Astrocyte (in vitro differentiated cells and primary cell): ENCODE measurements at regions not wholly inside any gene's neighbourhood (a gene's known extent, or its start where the extent isn't known, plus 50 kb on each side); places are given as distances from the start of the nearest gene placed in this dataset.

Experiments used
- DNase-seq: peaks from one replicate; pipeline ENCODE4 v3.0.0-alpha.2; 2010; ENCODE audit warnings: low read depth
- FAIRE-seq: peaks from 2 replicates; lab custom pipeline; 2011; peaks lifted over from hg19 to GRCh38; lab: Jason Lieb, UNC
- H2AFZ ChIP-seq: 2 replicates; pipeline ENCODE4 v1.6.0; 2012; ENCODE audit warnings: low read depth, low read length, inconsistent platforms
- H3K27ac ChIP-seq: 2 replicates; pipeline ENCODE4 v1.5.1; 2011; ENCODE audit warnings: low read depth, low read length, inconsistent platforms
- H3K27me3 ChIP-seq: 2 replicates; pipeline ENCODE4 v1.6.0; 2011; ENCODE audit warnings: low read length, inconsistent platforms; ENCODE audit not compliant: insufficient read depth
- H3K36me3 ChIP-seq: 2 replicates; pipeline ENCODE4 v1.5.1; 2011; ENCODE audit warnings: low read length, inconsistent platforms; ENCODE audit not compliant: insufficient read depth
- H3K4me1 ChIP-seq: 2 replicates; pipeline ENCODE4 v1.5.1; 2011; ENCODE audit warnings: low read length, inconsistent platforms; ENCODE audit not compliant: insufficient read depth
- H3K4me2 ChIP-seq: 2 replicates; pipeline ENCODE4 v1.6.0; 2012; ENCODE audit warnings: low read length, inconsistent platforms
- H3K4me3 ChIP-seq: 2 replicates; pipeline ENCODE4 v1.5.1; 2011; ENCODE audit warnings: low read depth, mild to moderate bottlenecking, low read length, inconsistent platforms; ENCODE audit not compliant: insufficient read depth
- H3K79me2 ChIP-seq: 2 replicates; pipeline ENCODE4 v1.6.0; 2012; ENCODE audit warnings: mild to moderate bottlenecking, low read length, inconsistent platforms; ENCODE audit not compliant: insufficient read depth
- H3K9ac ChIP-seq: 2 replicates; pipeline ENCODE4 v1.6.0; 2012; ENCODE audit warnings: mild to moderate bottlenecking, low read length, inconsistent platforms
- H3K9me3 ChIP-seq: 2 replicates; pipeline ENCODE4 v1.5.1; 2012; ENCODE audit warnings: low read depth, mild to moderate bottlenecking, low read length, inconsistent platforms; ENCODE audit not compliant: insufficient read depth
- H4K20me1 ChIP-seq: 2 replicates; pipeline ENCODE4 v1.6.0; 2012; ENCODE audit warnings: low read length, inconsistent platforms; ENCODE audit not compliant: insufficient read depth
- H3K27ac Mint-ChIP-seq: one replicate; pipeline ENCODE4 v1.8.0; 2021; ENCODE audit warnings: mild to moderate bottlenecking, mixed read lengths; ENCODE audit not compliant: unreplicated experiment
- H3K27me3 Mint-ChIP-seq: one replicate; pipeline ENCODE4 v1.8.0; 2021; ENCODE audit warnings: low read depth, mixed read lengths; ENCODE audit not compliant: unreplicated experiment
- H3K36me3 Mint-ChIP-seq: one replicate; pipeline ENCODE4 v1.8.0; 2021; ENCODE audit warnings: low read depth, mixed read lengths; ENCODE audit not compliant: unreplicated experiment
- H3K4me1 Mint-ChIP-seq: one replicate; pipeline ENCODE4 v1.8.0; 2021; ENCODE audit warnings: low read depth, mixed read lengths; ENCODE audit not compliant: unreplicated experiment
- H3K4me3 Mint-ChIP-seq: one replicate; pipeline ENCODE4 v1.8.0; 2021; ENCODE audit warnings: mild to moderate bottlenecking, moderate library complexity, mixed read lengths; ENCODE audit not compliant: unreplicated experiment
- H3K9me3 Mint-ChIP-seq: one replicate; pipeline ENCODE4 v1.8.0; 2021; ENCODE audit warnings: mild to moderate bottlenecking, mixed read lengths; ENCODE audit not compliant: unreplicated experiment
- EZH2 ChIP-seq: IDR thresholded peaks from 2 replicates; pipeline ENCODE4 v1.6.1; 2012; ENCODE audit warnings: mild to moderate bottlenecking, low read length, inconsistent platforms; ENCODE audit not compliant: insufficient read depth
- TF ChIP-seq, protein P1 (sequence below): IDR thresholded peaks from 2 replicates; pipeline ENCODE4 v1.5.1; 2011; ENCODE audit warnings: low read depth, mild to moderate bottlenecking, inconsistent platforms, low read length, moderate library complexity; ENCODE audit not compliant: insufficient read depth

DNA sequence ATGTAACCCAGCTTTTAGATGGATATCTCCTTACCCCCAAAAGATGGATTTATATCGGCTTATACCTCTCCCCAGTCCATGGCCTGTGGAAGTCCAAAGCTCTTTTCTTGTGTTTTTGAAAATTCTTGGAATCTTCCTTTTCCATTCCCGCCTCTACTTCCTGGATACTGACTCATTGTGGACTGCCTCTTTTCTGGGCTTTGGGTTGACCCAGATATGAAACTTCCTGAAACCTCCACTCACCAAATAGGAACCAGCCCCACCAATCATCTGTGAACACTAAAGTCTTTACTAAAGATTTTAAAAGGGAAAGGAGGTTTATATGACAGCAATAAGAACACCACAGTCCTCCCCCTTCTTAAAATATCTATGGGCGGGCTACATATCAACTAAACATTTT lies 163.4 kb upstream of the SYN3 start:
- Histone ChIP-seq H3K36me3 (no peaks in the 10 kb centered on the region), H3K9ac (no peak overlapping the region), H2AFZ (no peak overlapping the region), H3K79me2 (no peaks in the 10 kb centered on the region), H4K20me1 (no peaks in the 10 kb centered on the region), H3K4me2 (no peak overlapping the region), H3K4me3 (no peak overlapping the region), H3K27ac (no peak overlapping the region), H3K9me3 (peaks cover 3% of the 10 kb centered on the region), H3K27me3 (no peaks in the 10 kb centered on the region), H3K4me1 (no peaks in the 10 kb centered on the region)
- peaks cover 2% of the 10 kb centered on the region for H3K9me3 Mint-ChIP-seq
- H3K27ac Mint-ChIP-seq, result no peak overlapping the region
- DNase-seq (no peak), FAIRE-seq (no peak)
- H3K36me3 Mint-ChIP-seq, result no peaks in the 10 kb centered on the region
- peaks cover 13% of the 10 kb centered on the region for H3K4me1 Mint-ChIP-seq
- no peak overlapping the region for H3K4me3 Mint-ChIP-seq
- TF ChIP-seq, protein P1, sequence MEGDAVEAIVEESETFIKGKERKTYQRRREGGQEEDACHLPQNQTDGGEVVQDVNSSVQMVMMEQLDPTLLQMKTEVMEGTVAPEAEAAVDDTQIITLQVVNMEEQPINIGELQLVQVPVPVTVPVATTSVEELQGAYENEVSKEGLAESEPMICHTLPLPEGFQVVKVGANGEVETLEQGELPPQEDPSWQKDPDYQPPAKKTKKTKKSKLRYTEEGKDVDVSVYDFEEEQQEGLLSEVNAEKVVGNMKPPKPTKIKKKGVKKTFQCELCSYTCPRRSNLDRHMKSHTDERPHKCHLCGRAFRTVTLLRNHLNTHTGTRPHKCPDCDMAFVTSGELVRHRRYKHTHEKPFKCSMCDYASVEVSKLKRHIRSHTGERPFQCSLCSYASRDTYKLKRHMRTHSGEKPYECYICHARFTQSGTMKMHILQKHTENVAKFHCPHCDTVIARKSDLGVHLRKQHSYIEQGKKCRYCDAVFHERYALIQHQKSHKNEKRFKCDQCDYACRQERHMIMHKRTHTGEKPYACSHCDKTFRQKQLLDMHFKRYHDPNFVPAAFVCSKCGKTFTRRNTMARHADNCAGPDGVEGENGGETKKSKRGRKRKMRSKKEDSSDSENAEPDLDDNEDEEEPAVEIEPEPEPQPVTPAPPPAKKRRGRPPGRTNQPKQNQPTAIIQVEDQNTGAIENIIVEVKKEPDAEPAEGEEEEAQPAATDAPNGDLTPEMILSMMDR, result no peak
- no peak for TF ChIP-seq EZH2
- no peaks in the 10 kb centered on the region for H3K27me3 Mint-ChIP-seq

DNA sequence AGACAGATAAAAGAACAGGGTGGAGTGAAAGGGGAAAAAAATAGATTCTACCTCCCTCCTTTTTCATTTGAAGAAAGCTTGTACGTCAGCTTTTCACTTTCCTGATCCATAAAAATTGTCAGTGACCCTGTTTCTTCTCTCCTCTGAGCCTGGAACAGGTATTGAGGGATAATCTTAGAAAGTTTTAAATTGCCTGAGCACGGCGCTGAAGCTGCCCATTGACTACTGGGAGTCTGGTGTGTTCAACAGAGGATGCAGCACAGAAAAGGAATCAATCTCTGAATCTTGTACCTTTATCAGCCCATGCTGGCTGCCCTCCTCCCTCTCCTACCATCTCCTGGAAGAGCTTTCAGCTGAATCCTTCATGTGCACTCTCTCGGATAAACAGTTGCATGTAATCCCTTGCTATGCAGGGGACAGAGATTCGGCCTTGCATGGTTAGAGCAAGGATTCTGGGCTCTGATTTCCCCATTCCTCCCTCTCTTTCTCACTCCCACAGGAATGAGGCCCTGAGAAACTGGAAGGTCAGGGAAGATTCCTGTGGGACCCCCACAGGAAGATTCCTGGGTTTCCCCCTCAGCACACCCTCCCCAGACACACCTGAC lies 162.4 kb upstream of the SYN3 start:
- no peak for FAIRE-seq
- DNase-seq, result no peak
- Histone ChIP-seq H3K4me1 (no peaks in the 10 kb centered on the region), H3K4me2 (no peak overlapping the region), H3K36me3 (no peaks in the 10 kb centered on the region), H3K27me3 (no peaks in the 10 kb centered on the region), H3K79me2 (no peaks in the 10 kb centered on the region), H3K27ac (no peak overlapping the region), H4K20me1 (no peaks in the 10 kb centered on the region), H2AFZ (no peak overlapping the region), H3K9me3 (no peaks in the 10 kb centered on the region), H3K9ac (no peak overlapping the region), H3K4me3 (no peak overlapping the region)
- TF ChIP-seq, protein P1, result no peak
- TF ChIP-seq EZH2, result no peak
- Mint-ChIP-seq H3K27ac (no peak overlapping the region), H3K4me3 (no peak overlapping the region), H3K27me3 (peaks cover 2% of the 10 kb centered on the region), H3K9me3 (peaks cover 2% of the 10 kb centered on the region), H3K4me1 (peaks cover 13% of the 10 kb centered on the region), H3K36me3 (no peaks in the 10 kb centered on the region)

DNA sequence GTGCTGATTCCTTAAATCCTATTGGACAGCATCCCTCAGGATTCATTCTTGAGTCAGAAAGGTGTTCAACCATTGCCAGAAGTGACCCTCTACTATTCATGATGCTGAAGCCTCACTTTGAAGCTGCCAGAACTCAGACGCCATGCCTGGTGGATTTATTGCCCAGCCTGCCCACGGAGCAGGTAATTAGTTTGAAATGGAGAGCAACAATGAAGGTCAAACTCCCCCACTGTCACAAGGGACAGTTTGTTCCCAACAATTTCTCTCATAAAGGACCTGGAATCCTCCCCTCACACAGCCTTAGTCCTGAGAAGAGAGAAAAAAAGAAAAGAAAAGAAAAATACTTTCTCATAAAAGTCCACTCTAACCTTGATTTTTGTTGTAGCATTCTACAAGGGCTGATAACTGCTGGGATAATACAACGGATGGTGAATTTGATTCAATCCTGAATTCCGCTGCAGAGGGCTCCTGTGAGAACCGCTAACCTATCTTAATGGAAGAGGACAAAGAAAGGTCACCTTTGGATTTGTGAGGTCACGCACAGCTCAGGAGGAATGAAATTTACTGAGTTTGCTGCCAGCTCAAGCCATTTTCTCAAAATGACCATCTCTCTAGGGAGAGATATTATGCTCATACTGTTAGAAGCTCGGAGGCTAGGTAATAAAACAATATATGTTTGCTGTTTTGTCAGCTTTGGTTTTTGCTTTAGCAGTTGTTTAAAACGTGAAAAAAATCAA lies 161.6 kb upstream of the SYN3 start:
- FAIRE-seq (no peak), DNase-seq (no peak)
- H3K9me3 ChIP-seq, result no peaks in the 10 kb centered on the region
- no peak overlapping the region for H3K27ac Mint-ChIP-seq
- H3K4me2 ChIP-seq, result no peak overlapping the region
- H3K4me1 Mint-ChIP-seq, result peaks cover 13% of the 10 kb centered on the region
- no peaks in the 10 kb centered on the region for H4K20me1 ChIP-seq
- H3K9me3 Mint-ChIP-seq, result peaks cover 2% of the 10 kb centered on the region
- no peaks in the 10 kb centered on the region for H3K4me1 ChIP-seq
- no peak overlapping the region for H3K27ac ChIP-seq
- peaks cover 2% of the 10 kb centered on the region for H3K27me3 Mint-ChIP-seq
- no peak overlapping the region for H3K9ac ChIP-seq
- no peaks in the 10 kb centered on the region for H3K36me3 ChIP-seq
- H2AFZ ChIP-seq, result no peak overlapping the region
- H3K36me3 Mint-ChIP-seq, result no peaks in the 10 kb centered on the region
- no peaks in the 10 kb centered on the region for H3K27me3 ChIP-seq
- H3K4me3 Mint-ChIP-seq, result no peak overlapping the region
- TF ChIP-seq, protein P1, result no peak
- no peak for TF ChIP-seq EZH2
- H3K4me3 ChIP-seq, result no peak overlapping the region
- H3K79me2 ChIP-seq, result no peaks in the 10 kb centered on the region
